ENCODE measurements at regions not wholly inside any gene's neighbourhood (a gene's known extent, or its start where the extent isn't known, plus 50 kb on each side); places are given as distances from the start of the nearest gene placed in this dataset.

DNA sequence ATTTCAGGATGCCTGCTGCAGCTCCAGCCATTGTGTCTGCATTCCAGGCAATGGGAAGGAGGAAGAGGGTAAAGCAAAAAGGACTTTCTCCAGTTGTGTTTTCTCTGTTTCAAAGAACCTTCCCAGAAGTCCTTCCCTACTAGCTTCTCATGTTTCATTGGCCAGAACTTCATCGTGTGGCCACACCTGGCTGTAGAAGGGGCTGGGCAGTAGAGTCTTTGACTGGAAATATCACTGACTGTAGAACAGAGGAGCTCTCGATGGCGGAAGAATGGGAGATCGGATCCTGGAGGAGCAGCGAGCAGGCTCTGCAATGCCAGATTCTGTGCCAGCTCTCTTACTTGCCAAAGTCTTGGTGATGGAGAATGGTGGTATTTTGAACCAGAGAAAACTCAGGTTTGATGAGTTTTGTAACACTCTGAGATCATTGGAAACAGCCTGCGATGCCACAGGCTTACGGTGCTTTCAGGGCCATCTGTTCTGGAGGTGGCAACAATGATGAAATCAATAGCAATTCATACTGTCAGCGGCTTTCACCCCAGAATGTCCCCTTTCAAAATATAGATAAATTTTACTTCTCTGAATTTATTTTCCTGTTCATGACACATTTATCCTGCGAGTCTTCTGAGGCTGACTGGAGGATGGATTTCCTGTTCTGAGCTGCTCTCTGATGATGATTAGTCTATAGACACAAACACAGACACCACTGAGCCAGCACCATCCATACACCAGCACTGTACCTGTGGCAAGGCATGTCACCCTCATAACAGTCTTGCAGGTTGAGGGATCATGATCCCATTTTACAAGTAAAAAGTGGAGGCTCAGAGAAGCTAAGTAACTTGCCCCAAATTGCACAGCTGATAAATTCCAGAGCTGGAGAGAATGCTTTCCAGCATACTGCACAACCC is 204.2 kb downstream of the EMX2 start:
- WGBS, 3 donors: 86 to 91% (median 87%) methylated on average over 9 of the region's 9 CpGs
- no peak for DNase-seq
- no peaks in the 10 kb centered on the region for H3K4me1 ChIP-seq (ENCODE audit: insufficient read depth)
- no peaks in the 10 kb centered on the region for H3K27me3 ChIP-seq
- intact Hi-C loops (cut with DNase I): loop anchor here in 1 of 4 donors (10.0 kb wide), 1 partner anchor 202 kb away; the partner anchor contains the start of gene EMX2
- TF ChIP-seq, protein P1, sequence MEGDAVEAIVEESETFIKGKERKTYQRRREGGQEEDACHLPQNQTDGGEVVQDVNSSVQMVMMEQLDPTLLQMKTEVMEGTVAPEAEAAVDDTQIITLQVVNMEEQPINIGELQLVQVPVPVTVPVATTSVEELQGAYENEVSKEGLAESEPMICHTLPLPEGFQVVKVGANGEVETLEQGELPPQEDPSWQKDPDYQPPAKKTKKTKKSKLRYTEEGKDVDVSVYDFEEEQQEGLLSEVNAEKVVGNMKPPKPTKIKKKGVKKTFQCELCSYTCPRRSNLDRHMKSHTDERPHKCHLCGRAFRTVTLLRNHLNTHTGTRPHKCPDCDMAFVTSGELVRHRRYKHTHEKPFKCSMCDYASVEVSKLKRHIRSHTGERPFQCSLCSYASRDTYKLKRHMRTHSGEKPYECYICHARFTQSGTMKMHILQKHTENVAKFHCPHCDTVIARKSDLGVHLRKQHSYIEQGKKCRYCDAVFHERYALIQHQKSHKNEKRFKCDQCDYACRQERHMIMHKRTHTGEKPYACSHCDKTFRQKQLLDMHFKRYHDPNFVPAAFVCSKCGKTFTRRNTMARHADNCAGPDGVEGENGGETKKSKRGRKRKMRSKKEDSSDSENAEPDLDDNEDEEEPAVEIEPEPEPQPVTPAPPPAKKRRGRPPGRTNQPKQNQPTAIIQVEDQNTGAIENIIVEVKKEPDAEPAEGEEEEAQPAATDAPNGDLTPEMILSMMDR (IDR thresholded peaks at IDR 0.05): no peak
- TF ChIP-seq POLR2A (IDR thresholded peaks at IDR 0.05) (no peak), EP300 (IDR thresholded peaks at IDR 0.05) (no peak)
- no peak overlapping the region for H3K27ac ChIP-seq
- no peak overlapping the region for H3K4me3 ChIP-seq
- H3K36me3 ChIP-seq: no peaks in the 10 kb centered on the region
- no peaks in the 10 kb centered on the region for H3K9me3 ChIP-seq

DNA sequence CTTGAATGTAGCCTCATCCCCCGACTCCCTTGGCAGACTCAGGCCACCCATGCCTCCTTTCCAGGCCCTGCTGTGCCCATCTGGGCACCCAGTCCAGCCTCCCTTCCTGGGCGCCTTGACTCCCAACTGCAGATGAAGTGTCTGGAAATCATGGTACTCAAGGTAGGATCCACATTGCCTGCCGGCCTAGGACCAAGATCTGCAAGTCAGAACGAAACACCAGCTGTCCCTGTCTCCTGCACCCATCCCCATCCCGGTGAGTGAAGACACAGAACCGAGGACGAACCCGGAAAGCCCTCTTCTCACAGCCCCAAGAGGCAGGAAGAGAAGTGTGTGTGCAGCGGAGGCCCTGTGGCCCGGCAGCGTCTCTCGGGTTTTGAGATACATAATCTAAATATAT is 205.1 kb downstream of the EMX2 start:
- H3K9me3 ChIP-seq: no peaks in the 10 kb centered on the region
- no peak overlapping the region for H3K27ac ChIP-seq
- no peaks in the 10 kb centered on the region for H3K4me1 ChIP-seq (ENCODE audit: insufficient read depth)
- 91 to 92% (median 91%) methylated on average over 12 of the region's 12 CpGs for WGBS, 3 donors
- no peak overlapping the region for H3K4me3 ChIP-seq
- DNase-seq: no peak
- TF ChIP-seq EP300 (IDR thresholded peaks at IDR 0.05): no peak
- no peak for TF ChIP-seq POLR2A (IDR thresholded peaks at IDR 0.05)
- TF ChIP-seq, protein P1 (IDR thresholded peaks at IDR 0.05): no peak
- H3K27me3 ChIP-seq: no peaks in the 10 kb centered on the region
- H3K36me3 ChIP-seq: no peaks in the 10 kb centered on the region
- intact Hi-C loops (cut with DNase I): loop anchor here in 1 of 4 donors (10.0 kb wide), 1 partner anchor 203 kb away; the partner anchor contains the start of gene EMX2

DNA sequence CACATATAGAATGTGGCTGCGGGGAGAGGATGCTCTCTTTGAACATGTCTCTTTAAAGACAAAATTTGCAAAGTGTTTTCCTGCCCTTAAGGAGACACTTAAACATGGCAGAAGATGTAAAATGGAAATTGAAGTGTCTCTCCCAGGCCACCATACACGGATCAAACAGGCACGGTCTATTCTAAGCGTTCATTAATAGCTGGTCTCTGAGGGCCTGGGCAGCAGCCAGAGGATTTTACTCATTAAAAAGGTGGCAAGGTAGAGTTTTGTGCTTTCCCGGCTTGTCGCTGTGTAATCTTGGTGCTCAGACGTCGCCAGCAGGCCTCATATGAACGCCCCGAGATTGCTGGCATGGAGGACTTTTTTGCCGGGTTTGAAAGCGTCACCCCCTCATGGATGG is 205.5 kb downstream of the EMX2 start:
- intact Hi-C loops (cut with DNase I): loop anchor here in 1 of 4 donors (10.0 kb wide), 1 partner anchor 203 kb away; the partner anchor contains the start of gene EMX2
- Histone ChIP-seq H3K27ac (no peak overlapping the region), H3K36me3 (no peaks in the 10 kb centered on the region), H3K4me1 (ENCODE audit: insufficient read depth) (no peaks in the 10 kb centered on the region), H3K27me3 (no peaks in the 10 kb centered on the region), H3K4me3 (no peak overlapping the region), H3K9me3 (no peaks in the 10 kb centered on the region)
- TF ChIP-seq POLR2A (IDR thresholded peaks at IDR 0.05) (no peak), EP300 (IDR thresholded peaks at IDR 0.05) (no peak)
- TF ChIP-seq, protein P1 (IDR thresholded peaks at IDR 0.05): no peak
- WGBS, 3 donors: 90 to 94% (median 92%) methylated on average over 12 of the region's 12 CpGs
- no peak for DNase-seq

DNA sequence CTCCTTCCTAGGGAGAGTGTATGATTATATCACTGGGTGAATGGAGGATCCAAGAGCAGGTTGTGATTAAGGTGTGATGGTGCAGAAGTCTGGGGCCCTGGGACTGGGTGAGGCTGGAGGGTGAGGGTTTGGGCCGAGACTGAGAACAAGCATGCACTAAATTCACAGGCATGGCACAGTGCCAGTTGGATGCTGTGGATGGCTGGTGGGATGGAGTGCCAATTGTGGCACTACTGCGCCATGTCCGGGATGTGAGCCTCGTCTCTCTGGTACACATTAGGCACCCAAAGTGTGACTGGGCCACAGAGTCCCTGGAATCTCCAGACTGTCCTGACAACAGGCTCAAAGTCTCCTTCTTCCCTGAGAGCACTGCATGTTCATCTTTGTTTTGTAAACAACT is 208.1 kb downstream of the EMX2 start:
- Histone ChIP-seq H3K27ac (no peak overlapping the region), H3K27me3 (no peaks in the 10 kb centered on the region), H3K4me3 (no peak overlapping the region), H3K36me3 (no peaks in the 10 kb centered on the region), H3K4me1 (ENCODE audit: insufficient read depth) (peaks cover 2% of the 10 kb centered on the region), H3K9me3 (no peaks in the 10 kb centered on the region)
- 88 to 95% (median 92%) methylated on average over 4 of the region's 4 CpGs for WGBS, 3 donors
- TF ChIP-seq, protein P1 (IDR thresholded peaks at IDR 0.05): no peak
- TF ChIP-seq POLR2A (IDR thresholded peaks at IDR 0.05) (no peak), EP300 (IDR thresholded peaks at IDR 0.05) (no peak)
- DNase-seq: no peak
- intact Hi-C loops (cut with DNase I): no loop called here
